Sigmoid colon (tissue), 3 donors: ENCODE measurements at regions not wholly inside any gene's neighbourhood (a gene's known extent, or its start where the extent isn't known, plus 50 kb on each side); places are given as distances from the start of the nearest gene placed in this dataset.

Experiments used
- CTCF ChIP-seq, 4 experiments: fragments of 450-650 bp in 3 of 4; fragments of 200-600 bp in 1 of 4; IDR thresholded peaks; one replicate each; pipeline ENCODE4 v1.5.1; 2016 to 2019; ENCODE audit warnings: antibody characterized with exemption in 4 of 4, mild to moderate bottlenecking in 3 of 4, moderate library complexity in 2 of 4
- POLR2A ChIP-seq, 2 donors: fragments of 450-650 bp; IDR thresholded peaks; one replicate each; pipeline ENCODE4 v1.6.1; 2016; ENCODE audit warnings: antibody characterized with exemption in 2 of 2, mild to moderate bottlenecking in 2 of 2, moderate library complexity in 2 of 2

- TF ChIP-seq CTCF (IDR thresholded peaks at IDR 0.05) (no peak), POLR2A (IDR thresholded peaks at IDR 0.05) (no peak)
These were observed 201.3 kb upstream of the ZBTB20 start for GRCh38 chr3:115348412-115348811.
